PC-3 (cell line): ENCODE measurements at regions not wholly inside any gene's neighbourhood (a gene's known extent, or its start where the extent isn't known, plus 50 kb on each side); places are given as distances from the start of the nearest gene placed in this dataset.
A peak's percentile ranks its signal among the peaks of the same experiment; 100 is the strongest.

ENCODE experiments used
- ATAC-seq: fragments of 200-7000 bp; cut with Tn5 transposase; 2 replicates; pipeline ENCODE4 v1.9.1; 2020; ENCODE audit warnings: mild to moderate bottlenecking, moderate library complexity
- BruUV-seq: library from RNA; stranded (reverse); fragments of 400-500 nt; replicated peaks from 2 replicates; lab custom pipeline; 2021; lab: Mats Ljungman, UMichigan
- CTCF ChIA-PET: fragments of 300-600 bp; sonication (Branson Sonifier 250); formaldehyde crosslinking; loops from one replicate; lab custom pipeline; 2022; ENCODE audit warnings: antibody characterized with exemption; lab: Charles Lee
- POLR2A ChIA-PET: fragments of 300-600 bp; sonication (Branson Sonifier 250); formaldehyde crosslinking; loops from one replicate; lab custom pipeline; 2022; ENCODE audit warnings: antibody characterized with exemption; ENCODE audit not compliant: unreplicated experiment; lab: Charles Lee
- DNase-seq: peaks from one replicate; pipeline ENCODE4 v3.0.0-alpha.2; 2015
- H2AFZ ChIP-seq: fragments of 300-600 bp; sonication (generic); 2 replicates; pipeline ENCODE4 v1.6.0; 2016; ENCODE audit warnings: antibody characterized with exemption, low read length
- H3F3A ChIP-seq: fragments of 300-600 bp; sonication (generic); one replicate; pipeline ENCODE4 v1.6.0; 2017; ENCODE audit warnings: antibody characterized with exemption, low read length, control low read depth, mild to moderate bottlenecking; ENCODE audit not compliant: unreplicated experiment
- H3K27ac ChIP-seq: fragments of 300-600 bp; sonication (generic); 2 replicates; pipeline ENCODE4 v1.5.1; 2016; ENCODE audit warnings: mild to moderate bottlenecking, low read length
- H3K27me3 ChIP-seq: fragments of 300-600 bp; sonication (generic); 2 replicates; pipeline ENCODE4 v1.6.1; 2016; ENCODE audit warnings: low read length, mixed read lengths
- H3K36me3 ChIP-seq: fragments of 300-600 bp; sonication (generic); 2 replicates; pipeline ENCODE4 v1.6.1; 2016; ENCODE audit warnings: low read depth, mixed run types, low read length, mixed read lengths
- H3K4me1 ChIP-seq: fragments of 300-600 bp; sonication (generic); 2 replicates; pipeline ENCODE4 v1.5.1; 2016; ENCODE audit warnings: low read length; ENCODE audit not compliant: insufficient read depth
- H3K4me2 ChIP-seq: fragments of 300-600 bp; sonication (generic); 2 replicates; pipeline ENCODE4 v1.6.0; 2016; ENCODE audit warnings: low read length
- H3K4me3 ChIP-seq: fragments of 300-600 bp; sonication (generic); 2 replicates; pipeline ENCODE4 v1.5.1; 2016; ENCODE audit warnings: mild to moderate bottlenecking, low read length, mixed read lengths
- H3K79me2 ChIP-seq: fragments of 300-600 bp; sonication (generic); 2 replicates; pipeline ENCODE4 v1.6.1; 2017; ENCODE audit warnings: low read length, mixed read lengths
- H3K9ac ChIP-seq: fragments of 300-600 bp; sonication (generic); 2 replicates; pipeline ENCODE4 v1.6.0; 2016; ENCODE audit warnings: mild to moderate bottlenecking, low read length
- H3K9me2 ChIP-seq: fragments of 300-600 bp; sonication (generic); replicated peaks from 2 replicates; pipeline ENCODE4 v1.6.1; 2016; ENCODE audit warnings: mixed run types, low read length, mixed read lengths
- H3K9me3 ChIP-seq: fragments of 300-600 bp; sonication (generic); 2 replicates; pipeline ENCODE4 v1.6.1; 2016; ENCODE audit warnings: low read length, mixed read lengths
- H4K20me1 ChIP-seq: fragments of 300-600 bp; sonication (generic); 2 replicates; pipeline ENCODE4 v1.6.1; 2016; ENCODE audit warnings: low read length, mixed read lengths
- EZH2 ChIP-seq: fragments of 300-600 bp; sonication (generic); IDR thresholded peaks from one replicate; pipeline ENCODE4 v1.6.1; 2017; ENCODE audit warnings: antibody characterized with exemption, mild to moderate bottlenecking, low read length; ENCODE audit not compliant: unreplicated experiment
- EZH2phosphoT487 ChIP-seq: fragments of 300-600 bp; sonication (generic); IDR thresholded peaks from 2 replicates; pipeline ENCODE4 v1.6.1; 2018; ENCODE audit warnings: mild to moderate bottlenecking, antibody characterized with exemption, low read length, borderline replicate concordance
- intact Hi-C: fragments of 100-400 bp; cut with micrococcal nuclease; formaldehyde crosslinking; loops from 2 replicates; pipeline ENCODE4 v1.9.0; 2023
- TF ChIP-seq, protein P1 (sequence below): fragments of 300-600 bp; sonication (generic); conservative IDR thresholded peaks from 2 replicates; pipeline ENCODE4 v1.5.1; 2017; ENCODE audit warnings: antibody characterized with exemption, low read depth, mild to moderate bottlenecking, low read length

DNA sequence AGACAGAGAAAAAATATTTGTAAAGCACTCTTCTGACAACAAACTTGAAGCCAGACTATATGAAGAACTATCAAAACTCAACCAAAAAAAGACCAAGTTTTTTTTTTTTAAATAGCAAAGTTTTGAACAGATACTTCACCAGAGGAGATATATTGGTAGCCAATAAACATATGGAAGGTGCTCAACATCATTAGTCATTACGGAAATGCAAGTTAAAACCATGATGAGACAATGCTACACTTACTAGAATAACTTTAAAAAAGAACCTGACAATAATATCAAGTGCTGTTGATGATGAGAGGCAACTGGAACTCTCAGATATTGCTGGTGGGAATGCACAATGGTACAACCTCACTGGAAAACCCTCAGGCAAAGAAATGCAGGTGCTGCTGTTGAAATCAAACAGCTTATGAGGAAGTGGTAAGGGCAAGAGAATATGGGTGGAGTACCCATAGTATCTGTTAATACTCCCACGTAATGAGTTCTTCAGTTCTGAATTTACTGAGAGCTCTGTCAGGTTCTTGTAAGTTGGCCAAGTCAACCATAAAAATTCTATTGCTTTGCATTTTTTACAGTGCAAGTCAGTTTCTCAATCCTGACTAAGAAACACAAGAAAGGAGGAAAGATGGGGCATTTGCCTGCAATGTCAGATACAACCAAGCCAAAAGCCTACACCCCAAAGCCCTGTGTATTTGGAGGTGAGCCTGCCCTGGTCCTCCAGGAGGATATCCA is 87.3 kb upstream of the GNAQ start:
- peak; percentile 35; the same call in 1 of the 2 replicates for ATAC-seq
- H3K4me1 ChIP-seq, result peaks cover 16% of the 10 kb centered on the region
- H3K4me3 ChIP-seq, result no peak overlapping the region
- no peaks in the 10 kb centered on the region for H3K9me2 ChIP-seq
- BruUV-seq, result no TSS peak
- no peaks in the 10 kb centered on the region for H3K27me3 ChIP-seq
- H3K36me3 ChIP-seq, result no peaks in the 10 kb centered on the region
- H4K20me1 ChIP-seq, result no peaks in the 10 kb centered on the region
- DNase-seq, result peak; percentile 63
- CTCF ChIA-PET, result no interaction called here
- no peak overlapping the region for H3K4me2 ChIP-seq
- H3K79me2 ChIP-seq, result no peaks in the 10 kb centered on the region
- H3K9ac ChIP-seq, result no peak overlapping the region
- H3F3A ChIP-seq, result no peaks in the 10 kb centered on the region
- POLR2A ChIA-PET, result no interaction called here
- no peak overlapping the region for H2AFZ ChIP-seq
- H3K27ac ChIP-seq, result 0 out of 2 replicates have a peak overlapping the region, but pooled peaks have one; percentile 29
- no peaks in the 10 kb centered on the region for H3K9me3 ChIP-seq
- no peak for TF ChIP-seq EZH2
- no peak for TF ChIP-seq EZH2phosphoT487
- TF ChIP-seq, protein P1, sequence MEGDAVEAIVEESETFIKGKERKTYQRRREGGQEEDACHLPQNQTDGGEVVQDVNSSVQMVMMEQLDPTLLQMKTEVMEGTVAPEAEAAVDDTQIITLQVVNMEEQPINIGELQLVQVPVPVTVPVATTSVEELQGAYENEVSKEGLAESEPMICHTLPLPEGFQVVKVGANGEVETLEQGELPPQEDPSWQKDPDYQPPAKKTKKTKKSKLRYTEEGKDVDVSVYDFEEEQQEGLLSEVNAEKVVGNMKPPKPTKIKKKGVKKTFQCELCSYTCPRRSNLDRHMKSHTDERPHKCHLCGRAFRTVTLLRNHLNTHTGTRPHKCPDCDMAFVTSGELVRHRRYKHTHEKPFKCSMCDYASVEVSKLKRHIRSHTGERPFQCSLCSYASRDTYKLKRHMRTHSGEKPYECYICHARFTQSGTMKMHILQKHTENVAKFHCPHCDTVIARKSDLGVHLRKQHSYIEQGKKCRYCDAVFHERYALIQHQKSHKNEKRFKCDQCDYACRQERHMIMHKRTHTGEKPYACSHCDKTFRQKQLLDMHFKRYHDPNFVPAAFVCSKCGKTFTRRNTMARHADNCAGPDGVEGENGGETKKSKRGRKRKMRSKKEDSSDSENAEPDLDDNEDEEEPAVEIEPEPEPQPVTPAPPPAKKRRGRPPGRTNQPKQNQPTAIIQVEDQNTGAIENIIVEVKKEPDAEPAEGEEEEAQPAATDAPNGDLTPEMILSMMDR, result no peak
- intact Hi-C loops, result no loop called here

GRCh38 chr9:78115073-78115472 is 83.5 kb upstream of the GNAQ start:
- Histone ChIP-seq H2AFZ (no peak overlapping the region), H3F3A (no peaks in the 10 kb centered on the region), H3K27ac (no peak overlapping the region), H3K4me2 (no peak overlapping the region), H3K9me2 (no peaks in the 10 kb centered on the region), H3K9ac (no peak overlapping the region), H3K27me3 (no peaks in the 10 kb centered on the region), H3K4me1 (peaks cover 12% of the 10 kb centered on the region), H3K36me3 (no peaks in the 10 kb centered on the region), H3K9me3 (no peaks in the 10 kb centered on the region), H3K4me3 (no peak overlapping the region), H3K79me2 (no peaks in the 10 kb centered on the region), H4K20me1 (no peaks in the 10 kb centered on the region)
- no peak for TF ChIP-seq EZH2
- TF ChIP-seq, protein P1, result peak; percentile 43
- TF ChIP-seq EZH2phosphoT487, result no peak
- ChIA-PET POLR2A (no interaction called here), CTCF (no interaction called here)
- DNase-seq, result peak; percentile 16
- intact Hi-C loops, result no loop called here
- ATAC-seq, result no peak
- BruUV-seq, result no TSS peak

DNA sequence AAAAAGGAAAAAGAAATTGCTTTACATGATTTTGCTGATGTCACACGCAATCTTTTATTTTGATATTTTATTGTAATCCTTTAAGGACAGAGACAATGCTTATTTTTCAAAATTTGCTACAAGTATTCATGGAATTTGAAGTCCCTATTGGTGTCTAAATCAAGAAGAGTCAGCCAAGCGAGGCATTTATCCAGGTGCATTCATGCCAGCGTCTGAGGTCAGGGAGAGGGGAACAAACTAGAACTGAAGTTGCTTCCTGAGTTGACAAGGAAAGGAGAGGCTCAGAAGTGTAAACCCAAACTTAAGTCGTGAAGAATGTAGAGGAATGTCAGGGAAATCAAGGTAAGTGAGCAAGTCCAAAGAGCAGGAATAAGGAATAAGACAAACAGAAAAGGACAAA is 83.0 kb upstream of the GNAQ start:
- Histone ChIP-seq H3K36me3 (no peaks in the 10 kb centered on the region), H3K4me2 (no peak overlapping the region), H3K4me3 (no peak overlapping the region), H3K9me3 (no peaks in the 10 kb centered on the region), H4K20me1 (no peaks in the 10 kb centered on the region), H3K4me1 (peaks cover 11% of the 10 kb centered on the region), H3K27ac (no peak overlapping the region), H3K9me2 (no peaks in the 10 kb centered on the region), H3K27me3 (no peaks in the 10 kb centered on the region), H2AFZ (no peak overlapping the region), H3F3A (no peaks in the 10 kb centered on the region), H3K79me2 (no peaks in the 10 kb centered on the region), H3K9ac (no peak overlapping the region)
- intact Hi-C loops, result no loop called here
- TF ChIP-seq EZH2phosphoT487, result no peak
- TF ChIP-seq, protein P1, result no peak
- TF ChIP-seq EZH2, result no peak
- ATAC-seq (no peak), DNase-seq (no peak)
- CTCF ChIA-PET, result no interaction called here
- no TSS peak for BruUV-seq
- POLR2A ChIA-PET, result no interaction called here
